ENCODE measurements at regions not wholly inside any gene's neighbourhood (a gene's known extent, or its start where the extent isn't known, plus 50 kb on each side); places are given as distances from the start of the nearest gene placed in this dataset.

DNA sequence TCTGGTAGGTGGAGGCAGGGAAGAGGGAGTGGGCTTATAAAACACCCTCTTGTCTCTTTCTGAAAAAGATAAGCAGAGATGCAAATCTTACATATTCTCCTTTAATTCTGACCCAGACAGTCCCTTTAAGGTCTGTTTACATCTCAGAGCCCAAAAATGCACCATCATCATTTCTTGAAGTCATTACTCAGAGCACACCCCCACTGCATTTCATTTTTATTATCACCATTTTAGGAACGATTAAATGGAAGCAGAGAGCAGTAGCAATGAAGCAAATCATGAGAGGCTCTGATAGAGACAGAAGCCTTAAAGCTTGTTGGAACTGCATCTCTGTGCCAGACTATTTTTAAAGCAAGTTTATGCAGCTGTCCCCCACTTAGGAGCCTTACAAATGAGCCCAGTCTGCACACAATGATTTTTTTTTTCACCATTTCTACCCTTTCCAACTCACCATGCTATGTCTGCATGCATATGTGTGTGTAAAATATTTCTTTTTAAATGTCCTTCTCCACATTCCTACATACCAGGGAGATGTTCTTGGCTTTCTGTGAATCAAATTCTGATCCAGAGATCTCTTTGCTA, 311.0 kb downstream of the GRIN2B start:
- DNase-seq: no peak

DNA sequence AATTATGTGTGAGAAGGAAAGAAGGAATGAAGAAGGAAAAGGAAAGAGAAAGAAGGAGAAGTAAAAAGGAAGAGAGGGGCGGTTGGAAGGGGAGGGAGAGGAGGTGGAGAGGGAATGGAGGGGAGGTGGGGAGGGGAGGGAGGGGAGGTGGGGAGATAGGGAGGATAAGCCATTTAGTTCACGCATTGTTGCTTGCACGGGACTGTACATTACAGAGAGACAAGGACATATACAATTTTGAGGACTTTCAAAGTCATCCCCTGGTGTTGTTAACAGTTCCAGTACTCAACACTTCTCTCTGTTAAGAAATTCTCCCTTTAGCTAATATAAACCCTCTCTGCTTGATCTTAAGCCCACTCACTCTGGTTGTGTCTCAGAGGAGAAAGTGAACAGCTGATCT, 312.5 kb downstream of the GRIN2B start:
- DNase-seq: no peak

DNA sequence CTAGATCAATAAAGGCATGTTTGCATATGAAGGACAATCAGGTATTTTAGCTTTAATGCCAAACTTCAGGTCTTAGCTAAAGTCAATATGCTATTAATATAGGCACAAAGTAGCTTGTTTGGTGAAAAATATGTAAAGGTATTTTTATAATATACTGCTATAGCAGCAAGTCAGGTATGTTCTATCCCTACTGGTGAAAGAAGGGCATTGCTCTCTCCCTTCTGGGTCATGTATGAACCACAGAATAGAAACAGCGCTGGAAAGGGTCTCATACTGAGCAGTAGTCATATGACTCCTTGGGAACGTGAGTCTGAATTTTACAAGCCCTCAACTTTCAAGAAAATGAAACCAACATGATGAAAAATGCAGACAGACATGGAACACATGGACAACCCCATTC, 314.6 kb downstream of the GRIN2B start:
- DNase-seq: no peak

DNA sequence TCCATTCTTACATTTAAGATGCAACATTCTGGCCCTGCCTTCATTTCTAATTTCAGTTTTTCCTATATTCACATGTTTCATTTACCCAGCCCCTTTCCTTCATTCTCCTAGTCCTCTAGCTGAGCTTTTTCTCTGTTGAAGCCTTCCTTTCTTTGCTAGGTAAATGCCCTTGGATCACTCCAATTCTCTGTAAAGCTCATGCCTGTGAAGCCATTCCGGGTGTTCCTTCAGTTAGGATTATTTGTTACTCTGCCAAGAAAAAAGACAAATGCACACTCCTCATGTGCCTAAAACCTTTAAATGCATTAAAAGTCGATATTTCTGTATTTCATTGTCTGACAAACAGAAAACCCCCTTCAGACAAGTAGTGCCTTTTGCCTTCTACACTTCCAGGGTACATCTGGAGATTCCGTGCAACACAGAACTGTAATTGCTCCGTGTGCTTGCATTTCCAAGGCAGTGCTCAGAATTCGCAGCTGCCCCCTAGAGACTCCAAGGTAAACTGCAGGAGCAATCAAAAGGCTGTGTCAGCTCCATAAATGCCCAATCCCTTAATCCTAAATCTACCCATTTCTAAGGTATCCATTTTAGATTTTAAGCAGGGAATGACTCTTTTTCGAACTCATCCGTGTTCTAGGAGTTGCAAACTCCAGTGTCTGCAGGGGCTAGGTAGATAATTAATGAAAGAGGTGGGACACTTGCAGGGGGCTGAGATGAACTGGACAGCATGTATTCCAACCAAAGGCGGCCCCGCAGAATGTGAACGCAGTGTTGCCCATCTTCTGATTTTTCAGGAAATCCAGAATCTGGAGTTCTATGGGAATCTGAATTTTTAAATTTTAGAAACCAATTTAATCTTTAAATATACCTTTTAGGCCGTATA, 320.2 kb downstream of the GRIN2B start:
- DNase-seq: peak in 1 of 2 experiments; percentile 68

DNA sequence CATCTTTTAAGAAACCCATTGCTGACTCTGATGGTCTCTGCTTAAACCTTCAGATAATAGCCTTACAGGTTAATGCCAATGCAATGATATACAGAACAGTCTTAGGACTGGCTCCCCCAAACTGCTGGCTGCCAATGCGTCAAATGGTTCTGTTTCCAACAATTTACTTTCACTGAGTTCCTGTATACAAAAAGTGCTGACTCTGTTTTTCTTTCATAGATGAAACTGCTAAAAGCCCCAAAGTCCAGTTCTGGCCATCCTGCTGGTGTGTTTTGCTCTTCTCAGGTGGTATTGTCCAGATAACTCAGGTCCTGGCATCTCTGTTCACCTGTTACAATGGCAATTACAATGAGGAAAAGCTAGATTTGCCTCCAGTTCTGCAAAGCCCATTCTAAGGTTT, 326.9 kb downstream of the GRIN2B start:
- DNase-seq: no peak

DNA sequence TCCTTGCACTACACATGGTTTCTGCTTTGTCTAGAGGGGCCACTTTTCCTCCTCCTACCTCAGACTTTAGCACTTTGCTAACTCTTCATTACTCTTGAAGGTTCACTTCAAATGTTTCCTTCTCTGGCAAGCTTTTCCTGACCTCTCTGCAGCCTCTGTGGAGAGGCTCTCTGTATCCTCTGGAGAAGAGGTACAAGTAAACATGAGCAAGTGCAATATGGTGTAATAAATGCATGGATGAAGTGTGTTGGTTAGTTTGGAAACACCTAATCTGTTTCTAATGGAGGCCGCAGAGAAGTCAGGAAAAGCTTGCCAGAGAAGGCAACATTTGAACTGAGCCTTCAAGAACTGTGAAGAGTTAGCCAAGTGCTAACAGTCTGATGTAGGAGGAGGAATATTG, 329.3 kb downstream of the GRIN2B start:
- DNase-seq: no peak

DNA sequence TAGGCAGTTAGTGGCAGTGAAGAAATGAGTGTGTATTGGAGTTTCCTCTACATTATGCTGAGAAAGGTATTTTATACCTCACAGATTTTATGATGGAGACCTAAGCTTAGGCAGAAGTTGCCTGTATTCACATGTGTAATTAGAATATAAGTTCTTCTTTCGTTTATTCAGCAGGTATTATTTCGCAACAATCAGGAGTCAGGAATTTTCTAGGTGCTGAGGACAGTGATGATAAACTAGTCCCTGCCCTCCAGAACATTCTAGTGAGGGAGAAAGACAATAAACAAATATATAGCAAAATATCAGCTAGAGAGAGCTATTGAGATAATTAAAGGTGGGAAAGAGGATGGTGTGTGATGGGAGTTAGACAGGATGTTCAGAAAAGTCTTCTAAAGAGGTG, 345.7 kb downstream of the GRIN2B start:
- no peak for DNase-seq

GRCh38 chr12:13631873-13632272, 349.5 kb downstream of the GRIN2B start:
- DNase-seq: no peak

DNA sequence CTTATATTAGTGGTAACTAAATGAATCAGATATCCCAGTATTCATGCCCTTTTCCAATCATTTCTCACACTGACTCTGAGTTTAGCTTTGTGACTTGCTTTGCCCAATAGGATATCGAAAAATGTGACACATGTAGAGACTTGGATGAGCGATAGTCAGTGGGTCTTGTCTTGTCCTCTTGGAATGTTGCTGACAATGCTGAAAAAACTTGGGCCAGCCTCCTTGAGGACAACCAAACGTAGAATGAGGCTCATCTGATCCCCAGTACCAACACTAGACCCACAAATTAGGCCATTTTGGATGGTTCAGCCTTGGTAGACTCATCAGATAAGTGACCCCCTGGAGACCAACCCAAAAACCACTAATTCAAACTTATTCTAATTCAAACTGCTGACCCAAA, 351.0 kb downstream of the GRIN2B start:
- DNase-seq: no peak

DNA sequence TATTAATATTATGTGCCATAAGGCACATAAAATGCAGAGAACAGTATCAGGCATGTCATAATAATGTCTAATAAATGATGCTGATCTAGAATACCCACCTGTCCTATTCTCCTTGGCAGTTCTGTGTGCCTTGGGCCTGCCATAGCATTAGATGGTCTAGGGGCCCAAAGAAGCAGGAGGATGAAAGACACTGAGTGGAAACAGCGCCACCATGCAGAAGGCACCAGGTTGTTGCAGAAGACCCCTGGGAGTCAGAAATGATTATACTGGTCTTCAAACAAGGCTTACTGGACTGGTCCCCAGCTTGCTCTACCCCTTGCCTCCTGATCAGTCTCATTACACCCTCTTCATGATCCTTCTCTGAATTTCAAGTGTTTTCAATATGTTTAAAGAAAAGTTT, 353.3 kb downstream of the GRIN2B start:
- no peak for DNase-seq

DNA sequence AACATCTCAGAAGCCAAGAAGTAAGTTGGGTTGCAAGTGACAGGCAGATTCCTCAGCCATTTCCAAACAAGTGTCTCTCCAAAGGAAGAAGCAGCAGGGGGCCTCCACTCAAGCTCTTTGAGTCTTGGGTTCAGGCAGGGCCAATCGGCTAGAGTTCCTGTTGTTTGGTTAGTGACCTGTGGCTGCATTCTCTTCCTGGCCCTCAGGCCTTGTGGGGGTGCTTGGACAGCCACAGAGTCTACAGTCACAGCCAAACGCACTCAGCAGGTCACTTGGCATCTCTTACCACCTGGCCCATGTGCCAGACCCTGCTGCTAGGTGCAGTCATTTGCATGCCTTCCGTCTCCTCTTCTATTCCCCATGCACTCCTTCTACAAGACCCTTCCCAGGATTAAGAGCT, 353.9 kb downstream of the GRIN2B start:
- no peak for DNase-seq

- no peak for DNase-seq
Measured at GRCh38 chr12:13613297-13613696, 368.1 kb downstream of the GRIN2B start.

- peak; percentile 58 to 91 for DNase-seq
Measured at GRCh38 chr12:13609894-13610679, 371.3 kb downstream of the GRIN2B start.

DNA sequence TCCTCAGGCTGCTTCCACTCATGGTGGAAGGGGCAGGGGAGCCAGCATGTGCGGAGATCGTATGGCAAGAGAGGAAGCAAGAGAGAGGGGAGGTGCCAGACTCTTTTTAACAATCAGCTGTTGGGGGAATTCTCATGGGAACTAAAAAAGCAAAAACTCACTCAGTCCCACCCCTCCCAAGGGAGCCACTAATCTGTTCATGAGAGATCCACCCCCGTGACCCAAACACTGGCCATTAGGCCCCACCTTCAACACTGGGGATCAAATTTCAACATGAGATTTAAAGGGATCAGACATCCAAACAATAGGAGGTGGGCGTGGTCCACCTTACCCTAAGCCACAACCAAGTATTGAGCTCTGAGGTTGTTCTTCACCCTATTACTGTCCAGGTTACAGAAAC, 375.1 kb downstream of the GRIN2B start:
- DNase-seq: peak in 1 of 2 experiments; percentile 55

DNA sequence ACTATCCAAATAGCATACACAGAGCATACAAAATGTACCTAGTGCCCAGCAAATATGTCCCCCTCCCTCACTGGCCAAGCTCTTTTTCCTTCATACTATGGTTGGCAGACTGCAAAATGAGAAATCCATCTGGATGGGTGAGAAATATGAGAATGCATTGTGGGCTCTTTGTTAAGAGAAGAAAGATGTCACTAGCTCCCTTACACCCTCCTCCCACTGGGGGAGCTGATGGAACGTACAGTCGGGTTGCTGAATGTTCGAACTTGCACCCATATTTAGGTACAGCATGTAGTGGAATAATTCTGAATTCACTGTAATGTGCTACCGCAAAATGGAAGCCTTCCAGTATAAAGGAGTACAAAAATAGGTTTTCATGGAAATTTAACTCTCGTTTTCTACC, 377.4 kb downstream of the GRIN2B start:
- DNase-seq: no peak

- DNase-seq: no peak
Measured at GRCh38 chr12:13602172-13602571, 379.2 kb downstream of the GRIN2B start.

DNA sequence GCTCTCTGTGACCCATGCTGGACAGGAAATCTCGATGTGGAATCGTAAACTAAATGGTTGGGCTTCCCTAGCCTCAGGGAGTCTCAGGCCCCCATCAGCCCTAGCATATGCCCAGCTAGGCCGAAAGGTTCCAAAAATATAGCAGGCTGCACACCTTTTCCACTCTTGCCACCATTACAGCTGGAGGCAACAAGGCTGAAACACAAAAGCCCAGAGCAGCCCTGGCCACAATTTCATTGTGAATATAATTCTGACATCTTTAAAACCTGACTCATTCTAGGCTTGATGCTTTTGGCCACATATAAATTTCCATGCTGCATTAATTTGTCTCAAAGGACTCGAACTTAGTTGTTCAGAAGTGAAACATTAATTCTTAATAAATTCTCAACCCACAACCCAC, 382.2 kb downstream of the GRIN2B start:
- DNase-seq: no peak

GRCh38 chr12:13597837-13598236, 383.6 kb downstream of the GRIN2B start:
- no peak for DNase-seq

GRCh38 chr12:13597166-13597565, 384.2 kb downstream of the GRIN2B start:
- no peak for DNase-seq

GRCh38 chr12:13596714-13597113, 384.7 kb downstream of the GRIN2B start:
- DNase-seq: no peak

GRCh38 chr12:13595536-13596443, 385.6 kb downstream of the GRIN2B start:
- peak in 1 of 2 experiments; percentile 82 for DNase-seq

- no peak for DNase-seq
Measured at GRCh38 chr12:13594731-13595514, 386.5 kb downstream of the GRIN2B start.

Measured in NCI-H524 (cell line).